ENCODE measurements at regions not wholly inside any gene's neighbourhood (a gene's known extent, or its start where the extent isn't known, plus 50 kb on each side); places are given as distances from the start of the nearest gene placed in this dataset.

DNA sequence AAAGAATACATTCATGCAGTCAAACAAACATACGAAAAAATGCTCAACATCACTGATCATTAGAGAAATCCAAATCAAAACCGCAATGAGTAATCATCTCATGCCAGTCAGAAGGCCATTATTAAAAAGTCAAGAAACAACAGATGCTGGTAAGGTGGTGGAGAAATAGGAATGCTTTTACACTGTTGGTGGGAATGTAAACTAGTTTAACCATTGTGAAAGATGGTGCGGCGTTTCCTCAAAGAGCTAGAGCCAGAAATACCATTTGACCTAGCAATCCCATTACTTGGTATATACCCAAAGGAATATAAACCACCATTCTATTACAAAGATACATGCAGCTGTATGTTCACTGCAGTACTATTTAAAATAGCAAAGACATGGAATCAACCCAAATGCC, 330.4 kb downstream of the EDEM1 start:
- no peaks in the 10 kb centered on the region for H3K9me3 ChIP-seq
- H3K4me1 ChIP-seq: no peaks in the 10 kb centered on the region
- H3K4me3 ChIP-seq (ENCODE audit: low read depth, low read length): no peak overlapping the region
- no peaks in the 10 kb centered on the region for H3K36me3 ChIP-seq
- no peaks in the 10 kb centered on the region for H3K27me3 ChIP-seq
- DNase-seq: no peak
- TF ChIP-seq CTCF (IDR thresholded peaks at IDR 0.05; ENCODE audit: low read depth, low read length): no peak

DNA sequence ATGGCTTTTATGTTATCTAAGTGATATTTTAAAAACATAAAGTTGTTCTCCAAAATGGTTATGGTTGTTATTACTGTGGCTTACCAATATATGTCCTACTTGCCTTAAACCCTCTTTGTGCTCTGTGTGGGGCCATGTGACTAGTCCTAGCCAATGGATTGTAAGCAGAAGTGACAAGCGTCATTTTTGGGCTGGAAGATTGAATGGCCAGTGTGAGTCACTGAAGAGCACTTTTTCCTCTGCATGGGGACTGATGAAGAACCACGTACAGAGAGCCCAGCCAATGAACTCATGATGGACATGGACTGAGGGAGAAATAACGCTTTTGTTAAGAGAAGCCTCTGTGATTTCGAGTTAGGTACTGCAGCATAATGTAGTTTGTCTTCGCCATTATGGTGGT, 332.7 kb downstream of the EDEM1 start:
- Histone ChIP-seq H3K4me1 (no peaks in the 10 kb centered on the region), H3K9me3 (no peaks in the 10 kb centered on the region), H3K4me3 (ENCODE audit: low read depth, low read length) (no peak overlapping the region), H3K27me3 (no peaks in the 10 kb centered on the region), H3K36me3 (no peaks in the 10 kb centered on the region)
- no peak for TF ChIP-seq CTCF (IDR thresholded peaks at IDR 0.05; ENCODE audit: low read depth, low read length)
- DNase-seq: no peak

GRCh38 chr3:5523125-5523524, 335.6 kb downstream of the EDEM1 start:
- H3K36me3 ChIP-seq: no peaks in the 10 kb centered on the region
- no peaks in the 10 kb centered on the region for H3K9me3 ChIP-seq
- DNase-seq: no peak
- H3K4me3 ChIP-seq (ENCODE audit: low read depth, low read length): no peak overlapping the region
- no peaks in the 10 kb centered on the region for H3K4me1 ChIP-seq
- H3K27me3 ChIP-seq: no peaks in the 10 kb centered on the region
- TF ChIP-seq CTCF (IDR thresholded peaks at IDR 0.05; ENCODE audit: low read depth, low read length): no peak

DNA sequence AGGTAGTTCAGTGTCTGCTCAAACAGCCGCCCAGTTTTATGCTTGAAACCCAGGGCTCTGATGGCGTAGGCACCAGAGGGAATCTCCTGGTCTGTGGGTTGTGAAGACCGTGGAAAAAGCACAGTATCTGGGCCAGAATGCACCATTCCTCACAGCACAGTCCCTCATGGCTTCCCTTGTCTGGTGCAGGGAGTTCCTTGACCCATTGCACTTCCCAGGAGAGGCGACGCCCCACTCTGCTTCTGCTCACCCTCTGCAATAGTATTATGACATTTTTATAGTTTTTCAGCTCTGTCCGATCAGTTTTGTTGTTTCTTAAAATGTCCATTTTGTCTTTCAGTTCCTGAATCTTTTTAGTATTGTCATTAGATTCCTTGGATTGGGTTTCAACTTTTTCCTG, 343.5 kb downstream of the EDEM1 start:
- TF ChIP-seq CTCF (IDR thresholded peaks at IDR 0.05; ENCODE audit: low read depth, low read length): no peak
- H3K9me3 ChIP-seq: no peaks in the 10 kb centered on the region
- DNase-seq: no peak

DNA sequence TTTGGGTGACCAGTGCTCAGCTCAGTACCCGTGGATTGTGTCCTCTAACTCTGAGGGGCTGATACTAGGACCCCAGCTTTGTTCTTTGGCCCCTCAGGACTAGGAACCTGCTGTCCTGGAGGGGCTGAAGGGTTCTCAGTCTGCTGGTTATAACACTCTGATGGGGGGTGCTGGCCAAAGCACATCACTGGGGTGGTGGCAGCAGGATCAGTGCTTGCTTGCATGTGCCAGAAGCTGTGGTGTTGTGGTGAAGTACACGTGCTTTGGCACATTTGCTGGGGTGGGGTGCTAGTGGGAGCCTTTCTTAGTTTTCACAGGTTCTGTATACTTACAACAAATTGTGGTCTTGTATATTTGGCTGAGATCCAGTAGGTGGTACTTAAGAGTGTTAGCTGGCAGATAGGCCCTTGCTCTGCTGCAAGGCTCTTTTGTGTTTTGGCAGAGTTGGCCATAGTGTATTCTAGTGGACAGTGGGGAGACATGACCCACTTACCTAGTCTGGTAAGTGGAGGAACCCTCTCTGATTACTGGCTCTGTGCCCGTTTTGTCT, 344.3 kb downstream of the EDEM1 start:
- no peaks in the 10 kb centered on the region for H3K4me1 ChIP-seq
- H3K4me3 ChIP-seq (ENCODE audit: low read depth, low read length): no peak overlapping the region
- H3K9me3 ChIP-seq: no peaks in the 10 kb centered on the region
- TF ChIP-seq CTCF (IDR thresholded peaks at IDR 0.05; ENCODE audit: low read depth, low read length): no peak
- H3K36me3 ChIP-seq: no peaks in the 10 kb centered on the region
- no peak for DNase-seq
- H3K27me3 ChIP-seq: no peaks in the 10 kb centered on the region

More for the DNA sequence above, 343.5 kb downstream of the EDEM1 start:
- Histone ChIP-seq H3K4me1 (no peaks in the 10 kb centered on the region), H3K4me3 (ENCODE audit: low read depth, low read length) (no peak overlapping the region), H3K36me3 (no peaks in the 10 kb centered on the region), H3K27me3 (no peaks in the 10 kb centered on the region)

GRCh38 chr3:5540532-5540931, 353.0 kb downstream of the EDEM1 start:
- no peak for DNase-seq
- Histone ChIP-seq H3K4me1 (no peaks in the 10 kb centered on the region), H3K36me3 (no peaks in the 10 kb centered on the region), H3K27me3 (no peaks in the 10 kb centered on the region), H3K9me3 (no peaks in the 10 kb centered on the region), H3K4me3 (ENCODE audit: low read depth, low read length) (no peak overlapping the region)
- no peak for TF ChIP-seq CTCF (IDR thresholded peaks at IDR 0.05; ENCODE audit: low read depth, low read length)
